ENCODE measurements at regions not wholly inside any gene's neighbourhood (a gene's known extent, or its start where the extent isn't known, plus 50 kb on each side); places are given as distances from the start of the nearest gene placed in this dataset.

- H3K4me3 ChIP-seq (ENCODE audit: low read depth, low read length) = no peak overlapping the region
- no peak for DNase-seq (ENCODE audit: low read depth)
- no peak for TF ChIP-seq CTCF (IDR thresholded peaks at IDR 0.05; ENCODE audit: insufficient read depth, low read length)
Measured at GRCh38 chr7:111662386-111662785, 100.1 kb upstream of the IMMP2L start.

- TF ChIP-seq CTCF (IDR thresholded peaks at IDR 0.05; ENCODE audit: insufficient read depth, low read length) = no peak
- no peak for DNase-seq (ENCODE audit: low read depth)
- H3K4me3 ChIP-seq (ENCODE audit: low read depth, low read length) = no peak overlapping the region
Measured at GRCh38 chr7:111660478-111660877, 98.2 kb upstream of the IMMP2L start.

GRCh38 chr7:111658546-111658945 lies 96.3 kb upstream of the IMMP2L start:
- DNase-seq (ENCODE audit: low read depth) = no peak
- no peak overlapping the region for H3K4me3 ChIP-seq (ENCODE audit: low read depth, low read length)
- no peak for TF ChIP-seq CTCF (IDR thresholded peaks at IDR 0.05; ENCODE audit: insufficient read depth, low read length)

GRCh38 chr7:111657018-111657417 lies 94.7 kb upstream of the IMMP2L start:
- no peak overlapping the region for H3K4me3 ChIP-seq (ENCODE audit: low read depth, low read length)
- DNase-seq (ENCODE audit: low read depth) = no peak

GRCh38 chr7:111654343-111654742 lies 92.1 kb upstream of the IMMP2L start:
- H3K4me3 ChIP-seq (ENCODE audit: low read depth, low read length) = no peak overlapping the region
- DNase-seq (ENCODE audit: low read depth) = peak; percentile 62
- TF ChIP-seq CTCF (IDR thresholded peaks at IDR 0.05; ENCODE audit: insufficient read depth, low read length) = no peak

More at GRCh38 chr7:111657018-111657417, 94.7 kb upstream of the IMMP2L start:
- no peak for TF ChIP-seq CTCF (IDR thresholded peaks at IDR 0.05; ENCODE audit: insufficient read depth, low read length)

GRCh38 chr7:111653846-111654245 lies 91.6 kb upstream of the IMMP2L start:
- no peak overlapping the region for H3K4me3 ChIP-seq (ENCODE audit: low read depth, low read length)
- no peak for TF ChIP-seq CTCF (IDR thresholded peaks at IDR 0.05; ENCODE audit: insufficient read depth, low read length)
- no peak for DNase-seq (ENCODE audit: low read depth)

GRCh38 chr7:111650456-111650999 lies 88.2 kb upstream of the IMMP2L start:
- H3K4me3 ChIP-seq (ENCODE audit: low read depth, low read length) = no peak overlapping the region
- DNase-seq (ENCODE audit: low read depth) = peak; percentile 80
- TF ChIP-seq CTCF (IDR thresholded peaks at IDR 0.05; ENCODE audit: insufficient read depth, low read length) = no peak
